ENCODE measurements at regions not wholly inside any gene's neighbourhood (a gene's known extent, or its start where the extent isn't known, plus 50 kb on each side); places are given as distances from the start of the nearest gene placed in this dataset.
A peak's percentile ranks its signal among the peaks of the same experiment; 100 is the strongest.

- DNase-seq (ENCODE audit: low read depth) = no peak
- TF ChIP-seq, protein P1, sequence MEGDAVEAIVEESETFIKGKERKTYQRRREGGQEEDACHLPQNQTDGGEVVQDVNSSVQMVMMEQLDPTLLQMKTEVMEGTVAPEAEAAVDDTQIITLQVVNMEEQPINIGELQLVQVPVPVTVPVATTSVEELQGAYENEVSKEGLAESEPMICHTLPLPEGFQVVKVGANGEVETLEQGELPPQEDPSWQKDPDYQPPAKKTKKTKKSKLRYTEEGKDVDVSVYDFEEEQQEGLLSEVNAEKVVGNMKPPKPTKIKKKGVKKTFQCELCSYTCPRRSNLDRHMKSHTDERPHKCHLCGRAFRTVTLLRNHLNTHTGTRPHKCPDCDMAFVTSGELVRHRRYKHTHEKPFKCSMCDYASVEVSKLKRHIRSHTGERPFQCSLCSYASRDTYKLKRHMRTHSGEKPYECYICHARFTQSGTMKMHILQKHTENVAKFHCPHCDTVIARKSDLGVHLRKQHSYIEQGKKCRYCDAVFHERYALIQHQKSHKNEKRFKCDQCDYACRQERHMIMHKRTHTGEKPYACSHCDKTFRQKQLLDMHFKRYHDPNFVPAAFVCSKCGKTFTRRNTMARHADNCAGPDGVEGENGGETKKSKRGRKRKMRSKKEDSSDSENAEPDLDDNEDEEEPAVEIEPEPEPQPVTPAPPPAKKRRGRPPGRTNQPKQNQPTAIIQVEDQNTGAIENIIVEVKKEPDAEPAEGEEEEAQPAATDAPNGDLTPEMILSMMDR (IDR thresholded peaks at IDR 0.05; ENCODE audit: low read depth, low read length) = no peak
- TF ChIP-seq MYC (IDR thresholded peaks at IDR 0.05; ENCODE audit: low read depth, low read length) (no peak), MAX (IDR thresholded peaks at IDR 0.05; ENCODE audit: low read depth, low read length) (no peak), POLR2A (IDR thresholded peaks at IDR 0.05; ENCODE audit: extremely low read depth, insufficient read length) (no peak)
- H3K4me3 ChIP-seq (ENCODE audit: low read depth, low read length) = no peak overlapping the region
Measured at GRCh38 chr22:48494968-48495750, 1332.5 kb downstream of the BRD1 start.

DNA sequence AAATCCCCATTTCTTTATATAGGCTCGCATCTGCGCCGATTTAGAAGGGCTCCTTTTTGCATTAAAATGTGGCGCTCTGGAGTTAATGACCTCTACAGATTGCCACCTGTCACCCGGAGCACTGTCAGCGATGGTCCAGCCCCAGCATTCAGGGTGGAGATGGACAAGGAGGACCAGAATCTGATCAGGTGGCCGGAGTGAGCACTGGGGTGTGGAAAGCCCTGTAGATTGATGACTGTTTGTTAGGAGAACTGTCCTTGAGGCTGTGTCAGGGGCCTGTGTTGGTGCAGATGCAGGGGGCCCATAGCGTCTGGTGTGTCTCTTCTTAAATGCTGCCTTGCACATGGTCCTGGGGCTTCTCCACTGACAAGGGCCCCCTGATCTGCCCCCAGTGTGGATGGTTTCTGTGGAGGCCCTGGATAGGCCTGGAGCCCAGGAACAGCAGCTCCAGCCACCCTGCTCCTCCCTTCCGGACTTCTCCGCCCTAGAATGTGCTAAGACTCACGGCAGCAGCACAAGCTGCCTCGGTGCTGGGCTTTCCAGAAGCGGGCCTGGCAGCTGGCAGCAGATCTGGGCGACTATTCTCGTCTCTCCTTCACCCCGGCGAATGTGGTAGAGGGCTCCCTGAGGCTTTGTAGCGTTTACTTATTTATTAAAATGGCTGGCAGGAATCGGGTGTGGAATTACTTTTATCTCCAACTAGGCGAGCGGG, 1333.3 kb downstream of the BRD1 start:
- TF ChIP-seq, protein P1 (IDR thresholded peaks at IDR 0.05; ENCODE audit: low read depth, low read length) = no peak
- no peak for TF ChIP-seq MAX (IDR thresholded peaks at IDR 0.05; ENCODE audit: low read depth, low read length)
- no peak for TF ChIP-seq MYC (IDR thresholded peaks at IDR 0.05; ENCODE audit: low read depth, low read length)
- TF ChIP-seq POLR2A (IDR thresholded peaks at IDR 0.05; ENCODE audit: extremely low read depth, insufficient read length) = no peak
- no peak for DNase-seq (ENCODE audit: low read depth)
- no peak overlapping the region for H3K4me3 ChIP-seq (ENCODE audit: low read depth, low read length)

- TF ChIP-seq MYC (IDR thresholded peaks at IDR 0.05; ENCODE audit: low read depth, low read length) (no peak), POLR2A (IDR thresholded peaks at IDR 0.05; ENCODE audit: extremely low read depth, insufficient read length) (no peak), MAX (IDR thresholded peaks at IDR 0.05; ENCODE audit: low read depth, low read length) (no peak)
- TF ChIP-seq, protein P1 (IDR thresholded peaks at IDR 0.05; ENCODE audit: low read depth, low read length) = no peak
- no peak overlapping the region for H3K4me3 ChIP-seq (ENCODE audit: low read depth, low read length)
- no peak for DNase-seq (ENCODE audit: low read depth)
Measured at GRCh38 chr22:48493733-48494132, 1333.9 kb downstream of the BRD1 start.

DNA sequence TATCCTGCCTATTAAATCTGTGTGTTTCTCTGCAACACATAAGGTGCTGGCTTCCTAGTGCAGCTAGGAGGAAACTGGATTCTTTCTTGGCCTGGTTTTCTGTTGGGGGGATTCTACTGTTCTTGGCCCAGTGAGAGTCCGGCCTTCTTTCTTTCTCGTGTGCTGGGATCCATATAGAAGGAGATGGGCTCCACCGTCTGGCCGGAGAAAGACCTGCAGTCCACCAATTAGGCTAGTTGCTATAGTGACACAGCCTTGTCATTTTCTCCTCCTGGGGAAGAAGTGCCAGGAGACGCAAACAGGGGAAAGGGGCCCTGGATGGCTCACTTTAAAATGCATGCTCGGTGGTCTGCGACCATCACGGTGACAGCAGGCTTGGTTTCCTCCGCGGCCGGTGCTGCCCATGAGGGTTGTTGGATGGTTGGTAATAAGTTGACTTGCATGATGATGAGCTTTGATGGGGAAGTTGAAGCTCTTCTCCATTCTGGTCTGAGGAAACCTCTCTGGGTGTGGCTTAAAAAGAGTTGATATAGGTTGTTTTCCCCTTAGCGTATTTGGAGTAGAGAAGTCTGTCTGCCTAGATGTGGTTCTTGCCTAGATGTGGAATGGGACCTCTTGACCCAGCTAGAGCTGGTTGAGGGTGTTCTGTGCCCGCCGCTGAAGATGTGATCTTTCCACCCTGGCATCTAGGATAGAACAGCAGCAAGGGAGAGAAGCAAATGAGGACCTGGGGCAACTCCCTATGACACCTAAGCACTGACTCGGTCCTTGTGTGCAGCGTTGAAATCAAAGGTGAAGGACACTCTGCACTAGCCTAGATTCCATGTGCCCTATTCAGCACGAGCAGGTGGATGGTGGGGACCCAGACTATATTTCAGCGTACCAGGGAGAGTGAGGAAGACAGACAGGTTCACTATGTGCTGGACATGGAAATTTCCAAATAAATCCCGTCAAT, 1335.0 kb downstream of the BRD1 start:
- DNase-seq (ENCODE audit: low read depth) = peak; percentile 66
- TF ChIP-seq, protein P1 (IDR thresholded peaks at IDR 0.05; ENCODE audit: low read depth, low read length) = peak; percentile 84
- TF ChIP-seq MAX (IDR thresholded peaks at IDR 0.05; ENCODE audit: low read depth, low read length) = no peak
- H3K4me3 ChIP-seq (ENCODE audit: low read depth, low read length) = no peak overlapping the region

GRCh38 chr22:48491451-48491941, 1336.2 kb downstream of the BRD1 start:
- TF ChIP-seq POLR2A (IDR thresholded peaks at IDR 0.05; ENCODE audit: extremely low read depth, insufficient read length) (no peak), MYC (IDR thresholded peaks at IDR 0.05; ENCODE audit: low read depth, low read length) (no peak), MAX (IDR thresholded peaks at IDR 0.05; ENCODE audit: low read depth, low read length) (no peak)
- TF ChIP-seq, protein P1 (IDR thresholded peaks at IDR 0.05; ENCODE audit: low read depth, low read length) = no peak
- DNase-seq (ENCODE audit: low read depth) = no peak
- no peak overlapping the region for H3K4me3 ChIP-seq (ENCODE audit: low read depth, low read length)

Measured in NB4 (cell line).